ENCODE measurements at regions not wholly inside any gene's neighbourhood (a gene's known extent, or its start where the extent isn't known, plus 50 kb on each side); places are given as distances from the start of the nearest gene placed in this dataset.

GRCh38 chr18:42533616-42534015, 578.6 kb downstream of the PIK3C3 start:
- POLR2A ChIA-PET (ENCODE audit: unreplicated experiment) = no interaction called here
- H3K36me3 ChIP-seq (ENCODE audit: low read depth, low read length) = no peaks in the 10 kb centered on the region
- BruUV-seq (replicated peaks) = no TSS peak
- H2AFZ ChIP-seq (ENCODE audit: low read length) = no peak overlapping the region
- no peak overlapping the region for H3K9ac ChIP-seq (ENCODE audit: low read length)
- TF ChIP-seq EZH2phosphoT487 (IDR thresholded peaks at IDR 0.05; ENCODE audit: borderline replicate concordance, low read length) (no peak), CTCF (conservative IDR thresholded peaks at IDR 0.05; ENCODE audit: low read depth, low read length) (no peak), EZH2 (IDR thresholded peaks at IDR 0.05; ENCODE audit: low read length, unreplicated experiment) (no peak)
- intact Hi-C loops (cut with micrococcal nuclease) = no loop called here
- H3K4me2 ChIP-seq (ENCODE audit: low read length) = no peak overlapping the region
- H3K27ac ChIP-seq (ENCODE audit: low read length) = no peak overlapping the region
- CTCF ChIA-PET = no interaction called here
- ATAC-seq = no peak
- no peak overlapping the region for H3K4me3 ChIP-seq (ENCODE audit: low read length)
- no peaks in the 10 kb centered on the region for H3K4me1 ChIP-seq (ENCODE audit: insufficient read depth, low read length)
- H3K27me3 ChIP-seq (ENCODE audit: low read length) = no peaks in the 10 kb centered on the region
- no peaks in the 10 kb centered on the region for H3K9me2 ChIP-seq (replicated peaks; ENCODE audit: low read length)
- no peaks in the 10 kb centered on the region for H3K9me3 ChIP-seq (ENCODE audit: low read length)
- no peaks in the 10 kb centered on the region for H3K79me2 ChIP-seq (ENCODE audit: low read length)
- H4K20me1 ChIP-seq (ENCODE audit: low read length) = no peaks in the 10 kb centered on the region
- DNase-seq = no peak
- no peaks in the 10 kb centered on the region for H3F3A ChIP-seq (ENCODE audit: low read length, unreplicated experiment)

- no TSS peak for BruUV-seq (replicated peaks)
Observed at GRCh38 chr18:42534313-42534712, 579.3 kb downstream of the PIK3C3 start.

GRCh38 chr18:42536442-42536841, 579.0 kb downstream of the RIT2 start:
- Histone ChIP-seq H3K4me3 (ENCODE audit: low read length) (no peak overlapping the region), H3F3A (ENCODE audit: low read length, unreplicated experiment) (no peaks in the 10 kb centered on the region), H3K27ac (ENCODE audit: low read length) (no peak overlapping the region), H3K27me3 (ENCODE audit: low read length) (no peaks in the 10 kb centered on the region), H3K36me3 (ENCODE audit: low read depth, low read length) (no peaks in the 10 kb centered on the region), H3K4me2 (ENCODE audit: low read length) (no peak overlapping the region), H2AFZ (ENCODE audit: low read length) (no peak overlapping the region), H3K4me1 (ENCODE audit: insufficient read depth, low read length) (no peaks in the 10 kb centered on the region), H3K9ac (ENCODE audit: low read length) (no peak overlapping the region), H4K20me1 (ENCODE audit: low read length) (no peaks in the 10 kb centered on the region), H3K9me2 (replicated peaks; ENCODE audit: low read length) (no peaks in the 10 kb centered on the region), H3K79me2 (ENCODE audit: low read length) (no peaks in the 10 kb centered on the region), H3K9me3 (ENCODE audit: low read length) (no peaks in the 10 kb centered on the region)
- no TSS peak for BruUV-seq (replicated peaks)
- POLR2A ChIA-PET (ENCODE audit: unreplicated experiment) = no interaction called here
- CTCF ChIA-PET = no interaction called here
- ATAC-seq = no peak
- no peak for DNase-seq
- no peak for TF ChIP-seq CTCF (conservative IDR thresholded peaks at IDR 0.05; ENCODE audit: low read depth, low read length)
- no peak for TF ChIP-seq EZH2phosphoT487 (IDR thresholded peaks at IDR 0.05; ENCODE audit: borderline replicate concordance, low read length)
- no peak for TF ChIP-seq EZH2 (IDR thresholded peaks at IDR 0.05; ENCODE audit: low read length, unreplicated experiment)
- intact Hi-C loops (cut with micrococcal nuclease) = no loop called here

More at GRCh38 chr18:42534313-42534712, 579.3 kb downstream of the PIK3C3 start:
- no peaks in the 10 kb centered on the region for H3K9me2 ChIP-seq (replicated peaks; ENCODE audit: low read length)
- no peak for ATAC-seq
- no peaks in the 10 kb centered on the region for H3F3A ChIP-seq (ENCODE audit: low read length, unreplicated experiment)
- no peak overlapping the region for H3K4me3 ChIP-seq (ENCODE audit: low read length)
- no peaks in the 10 kb centered on the region for H4K20me1 ChIP-seq (ENCODE audit: low read length)
- intact Hi-C loops (cut with micrococcal nuclease) = no loop called here
- H3K79me2 ChIP-seq (ENCODE audit: low read length) = no peaks in the 10 kb centered on the region
- no peaks in the 10 kb centered on the region for H3K4me1 ChIP-seq (ENCODE audit: insufficient read depth, low read length)
- no peaks in the 10 kb centered on the region for H3K27me3 ChIP-seq (ENCODE audit: low read length)
- no peak overlapping the region for H2AFZ ChIP-seq (ENCODE audit: low read length)
- no peaks in the 10 kb centered on the region for H3K36me3 ChIP-seq (ENCODE audit: low read depth, low read length)
- POLR2A ChIA-PET (ENCODE audit: unreplicated experiment) = no interaction called here
- DNase-seq = no peak
- H3K9me3 ChIP-seq (ENCODE audit: low read length) = no peaks in the 10 kb centered on the region
- H3K4me2 ChIP-seq (ENCODE audit: low read length) = no peak overlapping the region
- CTCF ChIA-PET = no interaction called here
- H3K27ac ChIP-seq (ENCODE audit: low read length) = no peak overlapping the region
- no peak for TF ChIP-seq CTCF (conservative IDR thresholded peaks at IDR 0.05; ENCODE audit: low read depth, low read length)
- no peak for TF ChIP-seq EZH2phosphoT487 (IDR thresholded peaks at IDR 0.05; ENCODE audit: borderline replicate concordance, low read length)
- TF ChIP-seq EZH2 (IDR thresholded peaks at IDR 0.05; ENCODE audit: low read length, unreplicated experiment) = no peak
- H3K9ac ChIP-seq (ENCODE audit: low read length) = no peak overlapping the region
